Esophagus squamous epithelium (tissue), 4 donors: ENCODE measurements at regions not wholly inside any gene's neighbourhood (a gene's known extent, or its start where the extent isn't known, plus 50 kb on each side); places are given as distances from the start of the nearest gene placed in this dataset.

ENCODE experiments used
- CTCF ChIP-seq, 6 experiments: fragments of 450-650 bp in 4 of 6; fragments of 200-600 bp in 2 of 6; sonication (generic) in 2 of 6; IDR thresholded peaks; one replicate each; pipeline ENCODE4 v1.5.1; 2016 to 2019; ENCODE audit warnings: antibody characterized with exemption in 6 of 6, mild to moderate bottlenecking in 4 of 6, moderate library complexity in 4 of 6
- POLR2A ChIP-seq, 4 donors: fragments of 450-650 bp; IDR thresholded peaks; one replicate each; pipeline ENCODE4 v1.6.1; 2017; ENCODE audit warnings: antibody characterized with exemption in 4 of 4, mild to moderate bottlenecking in 4 of 4, moderate library complexity in 3 of 4

- TF ChIP-seq POLR2A (IDR thresholded peaks at IDR 0.05) (no peak), CTCF (IDR thresholded peaks at IDR 0.05) (no peak)
These were observed 105.0 kb downstream of the PTPRS start for GRCh38 chr19:5235458-5236219.
